Liver (tissue), 7 donors: ENCODE measurements at regions not wholly inside any gene's neighbourhood (a gene's known extent, or its start where the extent isn't known, plus 50 kb on each side); places are given as distances from the start of the nearest gene placed in this dataset.
A peak's percentile ranks its signal among the peaks of the same experiment; 100 is the strongest.

ENCODE experiments used
- DNase-seq: peaks from one replicate; pipeline ENCODE4 v3.0.0-alpha.2; 2017; ENCODE audit warnings: low spot score
- H3K27ac ChIP-seq, 2 donors: one replicate each; pipeline ENCODE4 v1.7.0; 2013; ENCODE audit warnings: inconsistent platforms in 2 of 2, low read length in 2 of 2, control low read depth in 1 of 2, low read depth in 1 of 2, mild to moderate bottlenecking in 1 of 2
- H3K27me3 ChIP-seq, 4 donors: one replicate each; pipeline versions ENCODE4 v1.6.1 to v1.7.0; 2013; ENCODE audit warnings: low read length in 3 of 4, inconsistent platforms in 1 of 4, mild to moderate bottlenecking in 1 of 4, moderate library complexity in 1 of 4; ENCODE audit not compliant: control insufficient read depth in 4 of 4, insufficient read depth in 4 of 4
- H3K36me3 ChIP-seq, 4 donors: one replicate each; pipeline versions ENCODE4 v1.6.1 to v1.7.0; 2013; ENCODE audit warnings: low read length in 3 of 4, mild to moderate bottlenecking in 3 of 4, low read depth in 1 of 4, moderate library complexity in 1 of 4; ENCODE audit not compliant: control insufficient read depth in 4 of 4, insufficient read depth in 3 of 4
- H3K4me1 ChIP-seq, 4 donors: one replicate each; pipeline versions ENCODE4 v1.6.1 to v1.7.0; 2013; ENCODE audit warnings: low read length in 3 of 4, mild to moderate bottlenecking in 3 of 4, moderate library complexity in 1 of 4; ENCODE audit not compliant: control insufficient read depth in 4 of 4, insufficient read depth in 4 of 4
- H3K4me3 ChIP-seq, 3 donors: one replicate each; pipeline versions ENCODE4 v1.6.1 to v1.7.0; 2013; ENCODE audit warnings: low read length in 3 of 3, control low read depth in 1 of 3, low read depth in 1 of 3, mild to moderate bottlenecking in 1 of 3
- H3K9ac ChIP-seq, 2 donors: one replicate each; pipeline ENCODE4 v1.7.0; 2013; ENCODE audit warnings: low read length in 2 of 2, mild to moderate bottlenecking in 2 of 2, moderate library complexity in 2 of 2, control low read depth in 1 of 2, low read depth in 1 of 2
- H3K9me3 ChIP-seq, 4 donors: one replicate each; pipeline versions ENCODE4 v1.6.1 to v1.7.0; 2013; ENCODE audit warnings: low read length in 3 of 4; ENCODE audit not compliant: control insufficient read depth in 4 of 4
- FOXA1 ChIP-seq: IDR thresholded peaks from 2 replicates; pipeline ENCODE4 v1.6.1; 2016; ENCODE audit warnings: antibody characterized with exemption
- GABPA ChIP-seq, 2 donors: IDR thresholded peaks in 1 of 2; conservative IDR thresholded peaks in 1 of 2; 2 replicates each; pipeline ENCODE4 v1.6.1; 2016; ENCODE audit warnings: antibody characterized with exemption in 2 of 2, mild to moderate bottlenecking in 1 of 2, moderate library complexity in 1 of 2
- HNF4A ChIP-seq, 2 donors: conservative IDR thresholded peaks; 2 replicates each; pipeline ENCODE4 v1.6.1; 2016; ENCODE audit warnings: antibody characterized with exemption in 2 of 2, mild to moderate bottlenecking in 2 of 2
- HNF4G ChIP-seq: IDR thresholded peaks from 2 replicates; pipeline ENCODE4 v1.6.1; 2016; ENCODE audit warnings: antibody characterized with exemption
- JUND ChIP-seq, 2 donors: IDR thresholded peaks; 2 replicates each; pipeline ENCODE4 v1.6.1; 2016; ENCODE audit warnings: antibody characterized with exemption in 2 of 2
- RAD21 ChIP-seq, 2 donors: IDR thresholded peaks; 2 replicates each; pipeline ENCODE4 v1.6.1; 2016; ENCODE audit warnings: antibody characterized with exemption in 2 of 2, mild to moderate bottlenecking in 2 of 2
- RXRA ChIP-seq, 2 donors: IDR thresholded peaks; 2 replicates each; pipeline ENCODE4 v1.6.1; 2017 to 2018; ENCODE audit warnings: antibody characterized with exemption in 2 of 2, mild to moderate bottlenecking in 1 of 2
- TAF1 ChIP-seq: conservative IDR thresholded peaks from 2 replicates; pipeline ENCODE4 v1.6.1; 2016; ENCODE audit warnings: antibody characterized with exemption, mild to moderate bottlenecking
- WGBS: extraction: QIAGEN DNeasy Blood & Tissue Kit; methylation state at CpG from one replicate; pipeline ENCODE4 v1.1.7; 2013; 5-methylcytosine and 5-hydroxymethylcytosine counted together
- TF ChIP-seq, protein P1 (sequence below): IDR thresholded peaks from 2 replicates; pipeline ENCODE4 v1.6.1; 2016; ENCODE audit warnings: antibody characterized with exemption
- TF ChIP-seq, protein P2 (sequence below): IDR thresholded peaks from 2 replicates; pipeline ENCODE4 v1.6.1; 2016; ENCODE audit warnings: antibody characterized with exemption
- TF ChIP-seq, protein P3 (sequence below): IDR thresholded peaks from 2 replicates; pipeline ENCODE4 v1.6.1; 2016; ENCODE audit warnings: antibody characterized with exemption
- donor health status: healthy.
- donor health status: healthy.
- donor health status: healthy.
- donor health status: healthy.

DNA sequence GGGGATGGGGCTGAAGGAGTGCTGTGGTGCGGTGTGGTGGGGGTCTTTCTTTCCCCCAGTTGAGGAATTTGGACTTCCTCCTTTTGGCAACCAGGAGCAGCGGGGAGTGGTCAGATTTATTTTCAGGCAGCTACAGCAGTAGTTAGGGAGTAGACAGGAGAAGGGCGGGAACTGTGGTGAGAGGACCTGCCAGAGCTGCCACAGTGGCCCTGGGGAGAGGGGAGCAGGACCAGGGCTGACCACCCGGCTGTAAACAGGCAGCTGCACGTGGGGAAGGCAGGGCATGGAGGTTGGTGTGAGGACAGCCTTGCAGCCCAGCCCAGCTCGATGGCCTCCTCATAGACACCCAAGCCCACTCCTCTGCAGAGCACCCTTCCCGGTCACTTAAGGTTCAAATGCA, 197.2 kb downstream of the GLI2 start:
- Histone ChIP-seq H3K27me3 (no peaks in the 10 kb centered on the region), H3K36me3 (no peaks in the 10 kb centered on the region), H3K4me3 (no peak overlapping the region), H3K4me1 (no peaks in the 10 kb centered on the region), H3K9ac (no peak overlapping the region), H3K27ac (no peak overlapping the region), H3K9me3 (no peaks in the 10 kb centered on the region)
- WGBS, result 73% methylated on average over 7 of the region's 7 CpGs
- no peak for DNase-seq
- TF ChIP-seq HNF4G (no peak), JUND (IDR thresholded peaks at IDR 0.05) (no peak), GABPA (IDR thresholded peaks at IDR 0.05 in 1 of 2, conservative IDR thresholded peaks at IDR 0.05 in 1 of 2) (no peak), RAD21 (IDR thresholded peaks at IDR 0.05) (no peak)
- TF ChIP-seq, protein P1, sequence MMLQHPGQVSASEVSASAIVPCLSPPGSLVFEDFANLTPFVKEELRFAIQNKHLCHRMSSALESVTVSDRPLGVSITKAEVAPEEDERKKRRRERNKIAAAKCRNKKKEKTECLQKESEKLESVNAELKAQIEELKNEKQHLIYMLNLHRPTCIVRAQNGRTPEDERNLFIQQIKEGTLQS, result no peak

DNA sequence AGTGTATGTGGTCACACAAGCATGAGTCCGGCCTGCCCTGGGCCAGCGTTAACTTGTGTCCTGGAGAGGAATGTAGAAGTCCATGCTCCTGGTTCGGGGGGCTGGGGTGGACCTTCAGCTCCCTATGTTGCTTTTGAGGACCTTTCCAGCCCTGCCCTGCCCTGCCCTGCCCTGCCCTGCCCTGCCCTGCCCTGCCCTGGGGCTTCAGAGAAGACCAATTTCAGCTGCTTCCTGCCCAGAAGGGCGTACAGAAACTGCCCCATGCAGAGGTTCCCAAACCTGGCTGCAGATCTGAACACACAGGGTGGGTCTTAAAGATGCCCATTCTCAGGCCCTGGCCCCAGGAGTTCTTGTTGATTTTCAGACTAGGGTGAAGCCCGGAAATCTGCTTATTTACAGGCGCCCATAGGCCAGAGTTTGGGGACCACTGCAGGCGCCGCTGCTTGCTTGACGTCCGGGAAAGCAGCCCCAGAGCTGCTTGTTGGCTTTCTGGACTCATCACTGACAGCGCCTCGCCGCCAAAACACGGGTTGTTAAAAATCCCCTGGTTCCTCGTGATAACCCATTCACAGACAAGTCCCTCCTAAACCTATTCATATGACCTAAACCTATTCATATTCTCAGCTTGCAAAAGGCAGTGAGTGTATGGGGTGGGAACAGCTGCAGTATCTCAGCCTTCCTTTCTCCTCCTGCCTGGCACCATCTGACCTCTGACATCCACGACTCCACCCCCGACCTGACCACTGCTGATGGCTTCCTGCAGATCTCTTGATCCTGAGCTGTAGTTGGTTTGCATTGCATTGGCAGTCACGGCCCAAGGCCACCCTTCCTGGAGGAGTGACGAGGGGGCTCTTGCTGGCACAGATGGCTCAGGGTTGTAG, 198.3 kb downstream of the GLI2 start:
- TF ChIP-seq TAF1 (no peak), HNF4A (conservative IDR thresholded peaks at IDR 0.05) (no peak), GABPA (IDR thresholded peaks at IDR 0.05 in 1 of 2, conservative IDR thresholded peaks at IDR 0.05 in 1 of 2) (no peak), RXRA (IDR thresholded peaks at IDR 0.05) (no peak)
- TF ChIP-seq, protein P2, sequence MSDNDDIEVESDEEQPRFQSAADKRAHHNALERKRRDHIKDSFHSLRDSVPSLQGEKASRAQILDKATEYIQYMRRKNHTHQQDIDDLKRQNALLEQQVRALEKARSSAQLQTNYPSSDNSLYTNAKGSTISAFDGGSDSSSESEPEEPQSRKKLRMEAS, result no peak
- no peaks in the 10 kb centered on the region for H3K4me1 ChIP-seq
- 77% methylated on average over 19 of the region's 19 CpGs for whole genome bisulfite sequencing
- no peak for DNase-seq
- no peaks in the 10 kb centered on the region for H3K9me3 ChIP-seq
- no peak overlapping the region for H3K9ac ChIP-seq
- no peak overlapping the region for H3K27ac ChIP-seq
- H3K27me3 ChIP-seq, result no peaks in the 10 kb centered on the region
- no peaks in the 10 kb centered on the region for H3K36me3 ChIP-seq
- H3K4me3 ChIP-seq, result no peak overlapping the region

DNA sequence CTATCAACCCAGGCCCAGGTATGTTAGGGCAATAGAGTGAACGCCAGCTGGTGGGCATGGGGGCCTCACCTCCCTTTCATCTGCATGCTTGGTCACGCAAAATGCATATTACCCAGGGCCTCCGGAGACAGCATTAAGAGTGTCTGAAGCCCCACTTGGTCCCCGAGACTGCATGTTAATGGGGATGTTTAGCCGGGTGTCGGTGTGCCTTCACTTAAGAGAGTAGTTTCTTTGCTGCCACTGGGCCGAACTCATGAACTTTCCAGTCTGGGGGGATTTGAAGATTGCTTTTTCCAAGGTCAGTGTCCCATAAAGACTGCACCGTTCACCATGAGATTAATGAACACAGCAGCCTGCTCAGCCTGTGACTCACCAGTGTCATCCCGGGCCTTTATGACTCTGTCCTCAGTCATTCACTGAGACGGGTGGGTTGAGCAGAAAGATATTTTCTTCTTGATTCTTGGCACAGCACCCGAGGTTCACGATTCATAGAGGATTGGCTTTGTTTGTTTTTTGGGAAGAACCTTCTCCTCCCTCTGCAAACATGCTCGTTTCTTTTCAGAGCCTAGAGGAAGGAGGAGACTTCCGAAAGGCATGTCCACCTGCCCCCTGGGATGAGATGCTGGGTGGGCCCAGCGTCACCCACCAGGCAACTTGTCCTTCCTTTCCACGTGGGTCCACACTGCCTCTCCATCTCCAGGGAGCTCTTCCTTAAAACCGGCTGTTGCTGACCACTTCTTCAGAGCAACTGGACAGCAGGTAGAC, 199.1 kb downstream of the GLI2 start:
- H3K9ac ChIP-seq, result no peak overlapping the region
- DNase-seq, result no peak
- H3K36me3 ChIP-seq, result no peaks in the 10 kb centered on the region
- H3K9me3 ChIP-seq, result no peaks in the 10 kb centered on the region
- H3K27me3 ChIP-seq, result no peaks in the 10 kb centered on the region
- peak overlapping the region in 1 of 2 donors; percentile 41 for H3K27ac ChIP-seq
- WGBS, result 62% methylated on average over 17 of the region's 17 CpGs
- TF ChIP-seq FOXA1, result no peak
- peak in 1 of 2 donors; percentile 35 for TF ChIP-seq RXRA (IDR thresholded peaks at IDR 0.05)
- TF ChIP-seq, protein P3, sequence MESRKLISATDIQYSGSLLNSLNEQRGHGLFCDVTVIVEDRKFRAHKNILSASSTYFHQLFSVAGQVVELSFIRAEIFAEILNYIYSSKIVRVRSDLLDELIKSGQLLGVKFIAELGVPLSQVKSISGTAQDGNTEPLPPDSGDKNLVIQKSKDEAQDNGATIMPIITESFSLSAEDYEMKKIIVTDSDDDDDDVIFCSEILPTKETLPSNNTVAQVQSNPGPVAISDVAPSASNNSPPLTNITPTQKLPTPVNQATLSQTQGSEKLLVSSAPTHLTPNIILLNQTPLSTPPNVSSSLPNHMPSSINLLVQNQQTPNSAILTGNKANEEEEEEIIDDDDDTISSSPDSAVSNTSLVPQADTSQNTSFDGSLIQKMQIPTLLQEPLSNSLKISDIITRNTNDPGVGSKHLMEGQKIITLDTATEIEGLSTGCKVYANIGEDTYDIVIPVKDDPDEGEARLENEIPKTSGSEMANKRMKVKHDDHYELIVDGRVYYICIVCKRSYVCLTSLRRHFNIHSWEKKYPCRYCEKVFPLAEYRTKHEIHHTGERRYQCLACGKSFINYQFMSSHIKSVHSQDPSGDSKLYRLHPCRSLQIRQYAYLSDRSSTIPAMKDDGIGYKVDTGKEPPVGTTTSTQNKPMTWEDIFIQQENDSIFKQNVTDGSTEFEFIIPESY, result no peak
- no peak overlapping the region for H3K4me3 ChIP-seq
- no peaks in the 10 kb centered on the region for H3K4me1 ChIP-seq
